ENCODE measurements at regions not wholly inside any gene's neighbourhood (a gene's known extent, or its start where the extent isn't known, plus 50 kb on each side); places are given as distances from the start of the nearest gene placed in this dataset.

GRCh38 chr16:85350973-85351372 is 238.7 kb upstream of the CIBAR2 start:
- no peak for TF ChIP-seq CTCF (IDR thresholded peaks at IDR 0.05)
- no peak for TF ChIP-seq POLR2A (IDR thresholded peaks at IDR 0.05)
